Osteocyte (in vitro differentiated cells): ENCODE measurements at regions not wholly inside any gene's neighbourhood (a gene's known extent, or its start where the extent isn't known, plus 50 kb on each side); places are given as distances from the start of the nearest gene placed in this dataset.

ENCODE experiments used
- DNase-seq: peaks from one replicate; pipeline ENCODE4 v3.0.0; 2021; ENCODE audit warnings: mixed read lengths; ENCODE audit not compliant: unreplicated experiment; ENCODE audit errors: extremely low spot score
- H3K27ac Mint-ChIP-seq: one replicate; pipeline ENCODE4 v1.8.0; 2021; ENCODE audit warnings: mild to moderate bottlenecking, mixed read lengths; ENCODE audit not compliant: unreplicated experiment
- H3K27me3 Mint-ChIP-seq: one replicate; pipeline ENCODE4 v1.8.0; 2021; ENCODE audit warnings: mixed read lengths; ENCODE audit not compliant: unreplicated experiment
- H3K36me3 Mint-ChIP-seq: one replicate; pipeline ENCODE4 v1.8.0; 2021; ENCODE audit warnings: mixed read lengths; ENCODE audit not compliant: unreplicated experiment
- H3K4me1 Mint-ChIP-seq: one replicate; pipeline ENCODE4 v1.8.0; 2021; ENCODE audit warnings: mixed read lengths; ENCODE audit not compliant: unreplicated experiment
- H3K4me3 Mint-ChIP-seq: one replicate; pipeline ENCODE4 v1.8.0; 2021; ENCODE audit warnings: mild to moderate bottlenecking, moderate library complexity, mixed read lengths; ENCODE audit not compliant: unreplicated experiment
- H3K9me3 Mint-ChIP-seq: one replicate; pipeline ENCODE4 v1.8.0; 2021; ENCODE audit warnings: mixed read lengths; ENCODE audit not compliant: unreplicated experiment
- TF ChIP-seq, protein P1 (sequence below): fragments of 200-600 bp; sonication (generic); IDR thresholded peaks from 2 replicates; pipeline ENCODE4 v1.5.0; 2021; ENCODE audit warnings: antibody characterized with exemption, mild to moderate bottlenecking, moderate library complexity

DNA sequence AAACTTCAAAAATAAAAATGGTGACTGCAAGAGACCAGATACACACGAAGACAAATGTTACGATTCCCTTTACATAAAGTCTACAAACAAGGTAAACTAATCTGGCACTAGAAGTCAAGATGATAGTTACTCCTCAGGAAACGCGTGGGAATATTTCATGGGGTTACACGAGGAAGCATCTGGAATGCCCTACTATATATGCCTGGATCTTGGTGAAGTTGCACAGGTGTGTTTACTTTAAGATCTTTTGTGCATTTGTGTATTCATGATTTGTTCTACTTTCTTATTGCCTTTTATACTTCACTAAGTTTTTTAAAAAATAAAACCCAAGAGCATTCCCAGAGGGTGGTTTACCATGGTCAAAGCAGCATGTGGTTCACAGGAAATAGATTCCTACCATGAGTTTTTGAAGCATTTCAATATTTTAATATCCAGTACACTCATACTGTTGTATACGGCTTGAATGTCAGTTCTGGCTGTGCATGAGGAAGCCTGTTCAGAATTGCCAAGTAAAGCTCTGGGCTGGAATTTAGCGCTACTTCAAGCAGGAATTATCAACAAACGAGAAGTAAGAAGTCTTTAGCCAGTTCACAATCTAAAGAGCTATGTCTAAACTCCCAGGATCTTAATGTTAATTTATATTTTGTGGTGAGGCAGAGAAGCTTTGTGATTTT, 239.8 kb upstream of the KLHL1 start:
- H3K27ac Mint-ChIP-seq = no peak overlapping the region
- H3K4me1 Mint-ChIP-seq = no peaks in the 10 kb centered on the region
- H3K36me3 Mint-ChIP-seq = no peaks in the 10 kb centered on the region
- TF ChIP-seq, protein P1, sequence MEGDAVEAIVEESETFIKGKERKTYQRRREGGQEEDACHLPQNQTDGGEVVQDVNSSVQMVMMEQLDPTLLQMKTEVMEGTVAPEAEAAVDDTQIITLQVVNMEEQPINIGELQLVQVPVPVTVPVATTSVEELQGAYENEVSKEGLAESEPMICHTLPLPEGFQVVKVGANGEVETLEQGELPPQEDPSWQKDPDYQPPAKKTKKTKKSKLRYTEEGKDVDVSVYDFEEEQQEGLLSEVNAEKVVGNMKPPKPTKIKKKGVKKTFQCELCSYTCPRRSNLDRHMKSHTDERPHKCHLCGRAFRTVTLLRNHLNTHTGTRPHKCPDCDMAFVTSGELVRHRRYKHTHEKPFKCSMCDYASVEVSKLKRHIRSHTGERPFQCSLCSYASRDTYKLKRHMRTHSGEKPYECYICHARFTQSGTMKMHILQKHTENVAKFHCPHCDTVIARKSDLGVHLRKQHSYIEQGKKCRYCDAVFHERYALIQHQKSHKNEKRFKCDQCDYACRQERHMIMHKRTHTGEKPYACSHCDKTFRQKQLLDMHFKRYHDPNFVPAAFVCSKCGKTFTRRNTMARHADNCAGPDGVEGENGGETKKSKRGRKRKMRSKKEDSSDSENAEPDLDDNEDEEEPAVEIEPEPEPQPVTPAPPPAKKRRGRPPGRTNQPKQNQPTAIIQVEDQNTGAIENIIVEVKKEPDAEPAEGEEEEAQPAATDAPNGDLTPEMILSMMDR = no peak
- H3K9me3 Mint-ChIP-seq = no peaks in the 10 kb centered on the region
- no peak overlapping the region for H3K4me3 Mint-ChIP-seq
- DNase-seq = no peak
- peaks cover 11% of the 10 kb centered on the region for H3K27me3 Mint-ChIP-seq

DNA sequence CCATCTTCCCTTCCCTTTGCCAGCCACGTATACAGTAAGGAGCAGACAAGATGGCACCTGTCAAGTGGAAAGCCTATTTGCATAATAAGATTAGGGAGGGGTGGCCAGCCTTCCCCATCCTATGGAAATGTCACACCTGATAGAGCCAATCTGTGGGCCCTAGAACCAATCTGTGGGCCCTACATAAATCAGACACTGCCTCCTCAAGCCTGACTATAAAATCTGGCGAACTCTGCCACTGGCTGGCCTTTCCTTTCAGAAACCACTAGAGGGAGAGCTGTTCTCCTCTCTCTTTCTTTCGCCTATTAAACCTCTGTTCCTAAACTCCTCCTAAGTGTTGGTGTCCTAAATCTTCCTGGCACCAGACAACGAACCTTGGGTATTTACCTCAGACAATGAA, 231.5 kb upstream of the KLHL1 start:
- no peaks in the 10 kb centered on the region for H3K36me3 Mint-ChIP-seq
- no peaks in the 10 kb centered on the region for H3K9me3 Mint-ChIP-seq
- H3K27ac Mint-ChIP-seq = no peak overlapping the region
- no peak overlapping the region for H3K4me3 Mint-ChIP-seq
- H3K27me3 Mint-ChIP-seq = peaks cover 15% of the 10 kb centered on the region
- DNase-seq = no peak
- TF ChIP-seq, protein P1 = peak; percentile 64
- H3K4me1 Mint-ChIP-seq = no peaks in the 10 kb centered on the region

GRCh38 chr13:70338609-70339008, 230.4 kb upstream of the KLHL1 start:
- TF ChIP-seq, protein P1 = no peak
- no peaks in the 10 kb centered on the region for H3K4me1 Mint-ChIP-seq
- DNase-seq = no peak
- H3K36me3 Mint-ChIP-seq = no peaks in the 10 kb centered on the region
- no peaks in the 10 kb centered on the region for H3K9me3 Mint-ChIP-seq
- no peak overlapping the region for H3K4me3 Mint-ChIP-seq
- no peak overlapping the region for H3K27ac Mint-ChIP-seq
- peaks cover 15% of the 10 kb centered on the region for H3K27me3 Mint-ChIP-seq

- TF ChIP-seq, protein P1 = no peak
- Mint-ChIP-seq H3K27me3 (peaks cover 16% of the 10 kb centered on the region), H3K27ac (no peak overlapping the region), H3K36me3 (no peaks in the 10 kb centered on the region), H3K9me3 (no peaks in the 10 kb centered on the region), H3K4me3 (no peak overlapping the region), H3K4me1 (no peaks in the 10 kb centered on the region)
- DNase-seq = no peak
Measured at GRCh38 chr13:70336866-70337265, 228.6 kb upstream of the KLHL1 start.

GRCh38 chr13:70333752-70334151, 225.5 kb upstream of the KLHL1 start:
- TF ChIP-seq, protein P1 = no peak
- H3K4me1 Mint-ChIP-seq = no peaks in the 10 kb centered on the region
- H3K27me3 Mint-ChIP-seq = peaks cover 12% of the 10 kb centered on the region
- H3K4me3 Mint-ChIP-seq = no peak overlapping the region
- DNase-seq = no peak
- H3K36me3 Mint-ChIP-seq = no peaks in the 10 kb centered on the region
- no peak overlapping the region for H3K27ac Mint-ChIP-seq
- no peaks in the 10 kb centered on the region for H3K9me3 Mint-ChIP-seq
